Naive B cell (primary cell): ENCODE measurements at regions not wholly inside any gene's neighbourhood (a gene's known extent, or its start where the extent isn't known, plus 50 kb on each side); places are given as distances from the start of the nearest gene placed in this dataset.

Source experiments
- ATAC-seq, 2 donors: fragments of 150-1000 bp; cut with Tn5 transposase; 2 replicates each; pipeline ENCODE4 v1.10.0; 2021; ENCODE audit warnings: low read depth in 2 of 2, mild to moderate bottlenecking in 2 of 2, moderate library complexity in 2 of 2
- DNase-seq: peaks from one replicate; pipeline ENCODE4 v3.0.0; 2022
- H3K27ac Mint-ChIP-seq, 6 donors: one replicate each; pipeline ENCODE4 v1.8.0; 2020 to 2022; ENCODE audit warnings: mild to moderate bottlenecking in 6 of 6, mixed read lengths in 6 of 6, moderate library complexity in 5 of 6, inconsistent platforms in 2 of 6
- H3K27me3 Mint-ChIP-seq, 3 donors: one replicate each; pipeline ENCODE4 v1.8.0; 2021 to 2022; ENCODE audit warnings: mixed read lengths in 3 of 3, mild to moderate bottlenecking in 1 of 3
- H3K36me3 Mint-ChIP-seq, 2 donors: one replicate each; pipeline ENCODE4 v1.8.0; 2020 to 2022; ENCODE audit warnings: mixed read lengths in 2 of 2, inconsistent platforms in 1 of 2, mild to moderate bottlenecking in 1 of 2
- H3K4me1 Mint-ChIP-seq, 3 donors: one replicate each; pipeline ENCODE4 v1.8.0; 2020 to 2022; ENCODE audit warnings: mixed read lengths in 3 of 3, inconsistent platforms in 1 of 3, mild to moderate bottlenecking in 1 of 3, moderate library complexity in 1 of 3
- H3K4me3 Mint-ChIP-seq, 8 donors: one replicate each; pipeline ENCODE4 v1.8.0; 2020 to 2022; ENCODE audit warnings: mild to moderate bottlenecking in 8 of 8, mixed read lengths in 8 of 8, moderate library complexity in 8 of 8, inconsistent platforms in 2 of 8
- H3K9me3 Mint-ChIP-seq, 7 donors: one replicate each; pipeline ENCODE4 v1.8.0; 2020 to 2022; ENCODE audit warnings: mixed read lengths in 7 of 7, mild to moderate bottlenecking in 5 of 7, inconsistent platforms in 2 of 7, moderate library complexity in 1 of 7

GRCh38 chr7:14040528-14040927 is 51.1 kb upstream of the ETV1 start:
- peaks cover 0 to 11% (median 10%) of the 10 kb centered on the region in 7 donors for H3K9me3 Mint-ChIP-seq
- DNase-seq (no peak), ATAC-seq (no peak)
- no peaks in the 10 kb centered on the region for H3K36me3 Mint-ChIP-seq
- no peak overlapping the region for H3K4me3 Mint-ChIP-seq
- no peak overlapping the region for H3K27ac Mint-ChIP-seq
- H3K27me3 Mint-ChIP-seq = no peaks in the 10 kb centered on the region
- H3K4me1 Mint-ChIP-seq = no peaks in the 10 kb centered on the region
